ENCODE measurements at regions not wholly inside any gene's neighbourhood (a gene's known extent, or its start where the extent isn't known, plus 50 kb on each side); places are given as distances from the start of the nearest gene placed in this dataset.

GRCh38 chr2:41736105-41736567 lies 311.7 kb upstream of the PKDCC start:
- no peak for DNase-seq

- no peak for DNase-seq
Observed at GRCh38 chr2:41736586-41736985, 311.2 kb upstream of the PKDCC start.

- DNase-seq, result no peak
Observed at GRCh38 chr2:41737888-41738287, 309.9 kb upstream of the PKDCC start.

- DNase-seq, result no peak
Observed at GRCh38 chr2:41741951-41742595, 305.7 kb upstream of the PKDCC start.

GRCh38 chr2:41743324-41743723 lies 304.5 kb upstream of the PKDCC start:
- DNase-seq, result no peak

GRCh38 chr2:41750829-41751228 lies 297.0 kb upstream of the PKDCC start:
- no peak for DNase-seq

GRCh38 chr2:41759880-41760279 lies 287.9 kb upstream of the PKDCC start:
- no peak for DNase-seq

GRCh38 chr2:41763141-41763540 lies 284.7 kb upstream of the PKDCC start:
- no peak for DNase-seq

GRCh38 chr2:41764131-41764530 lies 283.7 kb upstream of the PKDCC start:
- DNase-seq, result no peak

- no peak for DNase-seq
Observed at GRCh38 chr2:41764919-41765318, 282.9 kb upstream of the PKDCC start.

GRCh38 chr2:41768310-41768709 lies 279.5 kb upstream of the PKDCC start:
- no peak for DNase-seq

GRCh38 chr2:41771710-41772109 lies 276.1 kb upstream of the PKDCC start:
- DNase-seq, result no peak

GRCh38 chr2:41772697-41773096 lies 275.1 kb upstream of the PKDCC start:
- no peak for DNase-seq

- no peak for DNase-seq
Observed at GRCh38 chr2:41774011-41774605, 273.7 kb upstream of the PKDCC start.

GRCh38 chr2:41775366-41776025 lies 272.3 kb upstream of the PKDCC start:
- DNase-seq, result no peak

GRCh38 chr2:41779888-41780287 lies 267.9 kb upstream of the PKDCC start:
- DNase-seq, result no peak

- DNase-seq, result peak in 4 of 6 experiments; percentile 1 to 19 (median 15)
Observed at GRCh38 chr2:41782306-41783158, 265.3 kb upstream of the PKDCC start.

- no peak for DNase-seq
Observed at GRCh38 chr2:41784496-41784895, 263.3 kb upstream of the PKDCC start.

GRCh38 chr2:41785251-41786022 lies 262.4 kb upstream of the PKDCC start:
- no peak for DNase-seq

- no peak for DNase-seq
Observed at GRCh38 chr2:41791523-41791922, 256.3 kb upstream of the PKDCC start.

GRCh38 chr2:41803361-41803760 lies 244.5 kb upstream of the PKDCC start:
- no peak for DNase-seq

GRCh38 chr2:41806286-41806685 lies 241.5 kb upstream of the PKDCC start:
- DNase-seq, result no peak

GRCh38 chr2:41821167-41821566 lies 226.7 kb upstream of the PKDCC start:
- no peak for DNase-seq

All from stimulated activated naive CD4-positive, alpha-beta T cell (primary cell).